DMS79 treated with DMSO at 0.1 percent for 48 hours (cell line): ENCODE measurements at regions not wholly inside any gene's neighbourhood (a gene's known extent, or its start where the extent isn't known, plus 50 kb on each side); places are given as distances from the start of the nearest gene placed in this dataset.

Experiments
- DNase-seq: peaks from one replicate; lab custom pipeline; 2025; lab: John Stamatoyannopoulos, UW

GRCh38 chr11:42482822-42483221 is 829.0 kb upstream of the API5 start:
- DNase-seq, result no peak

DNA sequence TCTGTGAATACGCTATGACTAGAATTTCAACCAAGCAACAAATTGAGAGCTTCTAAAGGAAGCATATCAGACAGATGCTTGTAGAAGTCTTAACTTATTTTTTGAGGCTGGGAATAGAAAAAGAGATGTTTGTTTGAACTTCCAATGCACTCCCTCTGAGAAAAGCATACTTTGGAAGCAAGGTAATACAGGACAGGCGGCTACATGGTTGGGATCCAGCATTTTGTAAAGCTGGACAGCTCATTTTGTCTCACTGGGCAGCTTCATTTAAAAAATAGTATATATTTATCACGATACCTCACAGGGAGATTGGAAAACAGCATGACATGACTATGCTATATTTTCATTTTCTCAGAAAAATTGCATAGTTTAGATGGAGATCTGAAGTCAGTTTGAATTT is 821.3 kb upstream of the API5 start:
- no peak for DNase-seq

DNA sequence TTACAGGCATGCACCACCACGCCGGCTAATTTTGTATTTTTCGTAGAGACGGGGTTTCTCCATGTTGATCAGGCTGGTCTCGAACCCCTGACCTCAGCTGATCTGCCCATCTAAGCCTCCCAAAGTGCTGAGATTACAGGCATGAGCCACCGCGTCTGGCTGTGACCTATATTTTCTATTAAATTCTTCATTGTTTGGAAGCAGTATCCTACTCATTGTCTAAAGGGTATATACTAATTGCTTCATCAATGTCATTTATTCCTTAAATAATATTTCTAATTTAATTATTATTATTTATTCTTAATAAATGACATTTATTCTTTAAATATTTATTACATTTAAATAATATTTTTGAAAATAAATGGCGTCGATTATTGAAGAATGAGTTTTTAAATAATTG is 817.3 kb upstream of the API5 start:
- no peak for DNase-seq

DNA sequence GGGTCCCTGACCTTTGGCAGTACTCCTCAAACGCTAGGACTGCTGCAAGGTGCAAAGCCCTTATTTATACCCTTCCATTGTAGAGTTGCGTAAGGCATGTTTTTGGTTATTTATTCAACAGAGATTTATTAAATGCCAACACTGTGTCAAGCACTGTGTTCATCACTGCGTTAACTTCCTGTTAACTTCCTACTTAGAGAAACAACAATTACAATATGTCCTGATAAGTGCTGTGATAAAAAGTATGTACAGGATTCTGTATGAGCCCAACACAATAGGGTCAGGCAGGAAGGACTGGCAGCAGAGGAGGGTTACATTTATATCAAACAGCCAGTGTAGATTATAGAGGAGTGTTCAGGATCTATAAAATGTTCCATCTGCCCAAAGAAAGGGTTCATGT is 812.8 kb upstream of the API5 start:
- DNase-seq, result no peak

- DNase-seq, result no peak
Measured at GRCh38 chr11:42502151-42502550, 809.6 kb upstream of the API5 start.

DNA sequence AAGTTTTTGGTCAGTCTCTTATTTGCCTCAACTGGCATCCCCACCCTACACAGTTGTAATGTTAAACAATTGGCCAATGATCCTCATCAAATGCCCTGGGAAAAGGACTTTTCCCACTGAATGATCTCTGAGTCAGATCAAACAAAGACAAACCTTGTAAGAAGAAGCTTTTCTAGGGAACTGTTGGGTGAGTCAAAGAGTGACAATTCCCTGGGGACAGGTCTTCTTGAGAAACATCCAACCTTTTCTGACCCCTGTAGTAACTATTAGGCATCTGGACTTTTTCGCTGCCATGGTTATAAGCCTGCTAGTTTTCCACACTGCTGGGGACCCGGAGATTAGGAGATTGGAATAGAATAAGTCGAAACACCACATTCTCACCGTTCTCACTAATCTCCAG is 789.8 kb upstream of the API5 start:
- DNase-seq, result no peak

DNA sequence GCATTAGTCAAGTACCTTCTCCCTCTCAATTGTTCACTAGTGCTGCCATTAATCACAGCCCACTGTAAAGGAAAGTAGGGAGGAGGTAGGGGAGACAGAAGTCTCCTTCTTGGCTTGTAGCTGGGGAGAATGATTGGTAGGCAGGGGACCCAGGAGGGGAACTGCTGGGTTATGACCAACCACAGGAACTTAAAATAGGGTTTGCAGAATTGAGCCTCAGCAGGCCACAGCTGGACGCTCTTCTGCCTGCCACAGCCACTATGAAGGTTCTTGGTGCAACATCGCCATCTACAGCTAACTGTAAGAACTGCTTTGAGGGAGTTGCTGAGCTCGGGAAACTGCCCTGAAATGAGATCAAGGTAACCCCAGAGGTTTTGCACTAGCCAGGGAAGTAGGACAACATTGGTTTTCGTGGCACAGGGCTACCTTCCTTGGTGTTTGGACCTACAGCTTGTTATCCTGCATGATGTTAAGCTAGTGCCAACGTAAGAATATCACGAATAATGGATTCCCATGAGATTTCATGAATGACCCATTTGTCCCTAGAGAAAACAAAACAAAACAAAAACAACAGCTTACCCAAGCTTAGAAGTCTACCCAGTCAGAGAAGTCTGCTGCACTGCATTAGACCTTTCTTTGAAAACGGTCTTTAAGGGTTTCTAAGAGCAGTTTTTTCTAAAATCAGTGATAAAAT is 787.1 kb upstream of the API5 start:
- peak; percentile 16 for DNase-seq

DNA sequence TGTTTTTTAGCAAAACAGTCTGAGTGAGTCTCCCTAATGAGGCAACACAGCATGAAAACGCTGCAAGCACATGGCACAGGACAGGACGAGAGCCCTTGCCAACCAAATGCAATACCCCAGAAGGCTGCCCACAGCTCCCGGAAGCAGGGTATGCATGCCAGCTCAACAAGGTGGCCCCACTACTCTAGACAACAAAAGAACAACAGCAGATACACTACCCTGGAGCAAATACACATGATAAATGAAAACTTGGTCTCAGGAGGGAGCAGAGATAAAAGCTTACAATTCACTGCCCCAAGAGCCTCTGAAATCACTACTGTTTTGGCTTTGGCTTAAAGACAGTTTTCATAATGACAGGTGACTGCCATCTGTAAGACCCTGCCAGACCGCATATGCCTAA is 785.4 kb upstream of the API5 start:
- no peak for DNase-seq

- no peak for DNase-seq
Measured at GRCh38 chr11:42528471-42528870, 783.3 kb upstream of the API5 start.

DNA sequence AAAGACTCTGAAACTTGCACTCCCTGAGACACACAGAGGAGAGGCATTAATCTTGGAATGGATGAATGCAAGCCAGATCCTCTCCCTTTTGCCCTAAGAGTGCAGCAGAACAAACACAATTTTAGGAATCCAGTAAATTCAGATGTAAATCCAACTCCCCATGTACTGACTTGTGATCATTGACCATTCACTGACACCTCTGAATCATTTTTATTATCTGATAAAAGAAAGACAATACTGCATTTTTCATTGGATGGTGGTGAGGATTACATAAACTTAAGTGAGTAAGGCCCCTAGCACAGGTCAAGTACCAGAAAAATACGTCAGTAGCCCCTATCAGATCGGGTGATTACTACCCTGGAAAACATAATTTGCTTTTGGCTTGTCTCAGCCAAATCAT is 782.9 kb upstream of the API5 start:
- no peak for DNase-seq

- DNase-seq, result no peak
Measured at GRCh38 chr11:42536611-42537360, 775.0 kb upstream of the API5 start.

GRCh38 chr11:42542336-42542735 is 769.5 kb upstream of the API5 start:
- DNase-seq, result no peak

GRCh38 chr11:42543844-42544419 is 767.9 kb upstream of the API5 start:
- no peak for DNase-seq

DNA sequence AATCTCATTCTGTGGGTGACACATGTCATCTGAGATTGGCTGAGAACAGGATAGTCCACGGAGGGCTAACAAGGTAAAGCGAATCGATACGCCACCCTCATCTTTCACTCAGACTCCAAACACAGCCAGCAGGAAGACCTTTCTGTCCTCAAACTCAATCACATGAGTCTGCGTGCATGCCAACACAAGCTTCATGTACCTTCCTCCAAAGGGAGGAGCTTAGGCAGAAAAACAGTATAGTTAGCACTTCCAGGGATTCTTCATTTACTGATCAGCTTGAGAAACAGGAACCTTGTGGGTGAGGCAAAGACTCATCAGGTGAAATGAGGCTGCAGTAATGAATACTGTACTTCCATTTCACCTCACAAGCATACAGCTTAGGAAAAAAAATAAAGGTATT is 767.1 kb upstream of the API5 start:
- DNase-seq, result no peak

DNA sequence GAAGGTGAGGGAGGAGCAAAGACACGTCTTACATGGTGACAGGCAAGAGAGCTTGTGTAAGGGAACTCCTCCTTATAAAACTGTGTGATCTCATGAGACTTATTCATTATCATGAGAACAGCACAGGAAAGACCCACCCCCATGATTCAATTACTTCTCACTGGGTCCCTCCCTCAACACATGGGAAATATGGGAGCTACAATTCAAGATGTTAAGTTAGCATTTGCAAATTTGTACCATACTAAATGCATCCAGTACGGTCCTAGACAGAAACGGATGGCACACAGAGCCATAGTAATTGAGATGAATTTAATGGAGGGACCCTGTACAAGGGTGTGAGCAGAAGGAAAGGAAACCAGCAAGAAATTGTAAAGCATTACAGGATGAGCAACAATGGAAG is 765.8 kb upstream of the API5 start:
- no peak for DNase-seq

DNA sequence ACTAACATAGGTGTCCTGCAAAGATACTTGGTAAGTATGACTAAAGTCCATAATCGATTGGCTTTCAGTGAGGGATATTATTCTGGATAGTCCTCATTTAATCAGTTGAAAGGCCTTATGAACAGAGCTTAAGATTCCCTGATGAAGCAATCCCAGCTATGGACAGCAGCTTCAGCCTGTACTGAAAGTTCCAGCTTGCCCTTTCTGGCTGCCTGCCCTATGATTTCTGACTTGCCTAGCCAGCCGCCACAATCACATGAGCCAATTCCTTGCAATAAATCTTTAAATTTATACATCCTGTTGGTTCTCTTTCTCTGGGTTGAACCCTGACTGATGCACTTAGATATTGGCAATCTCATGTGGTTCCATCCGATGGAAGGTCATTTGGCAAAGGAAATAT is 759.0 kb upstream of the API5 start:
- DNase-seq, result no peak

GRCh38 chr11:42555190-42555589 is 756.6 kb upstream of the API5 start:
- no peak for DNase-seq

DNA sequence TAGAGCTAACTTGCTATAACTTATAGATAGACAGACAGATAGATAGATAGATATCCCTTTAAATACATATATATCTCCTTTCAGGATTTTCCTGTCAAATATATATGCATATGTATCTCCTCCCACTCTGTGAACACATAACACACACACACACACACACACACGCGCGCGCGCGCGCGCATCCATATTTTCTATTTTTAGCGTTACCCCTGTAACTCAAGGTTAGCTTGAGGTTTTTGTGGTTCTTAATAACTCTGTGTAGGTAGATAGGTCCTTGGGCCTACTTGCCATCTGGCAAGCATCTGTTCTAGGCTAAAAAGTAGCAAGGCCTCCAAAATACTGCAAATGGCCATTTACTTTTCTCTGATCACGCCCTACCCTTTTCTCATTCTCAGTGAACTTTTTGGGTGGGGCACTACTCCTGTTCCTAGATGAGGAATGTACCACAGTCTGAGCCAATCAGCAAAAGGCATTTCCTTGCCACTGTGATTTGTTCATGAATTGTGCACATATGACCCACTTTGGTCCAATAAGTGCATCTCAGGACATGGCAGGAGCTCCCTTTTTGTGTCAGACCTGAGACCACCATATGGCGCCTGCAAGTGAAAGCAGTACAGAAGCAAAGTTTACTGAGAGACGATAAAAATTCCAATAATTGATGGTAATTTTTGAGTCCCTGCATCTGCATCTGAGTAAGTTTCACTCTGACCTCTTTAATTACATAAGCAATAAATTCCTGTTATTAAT is 740.5 kb upstream of the API5 start:
- no peak for DNase-seq

DNA sequence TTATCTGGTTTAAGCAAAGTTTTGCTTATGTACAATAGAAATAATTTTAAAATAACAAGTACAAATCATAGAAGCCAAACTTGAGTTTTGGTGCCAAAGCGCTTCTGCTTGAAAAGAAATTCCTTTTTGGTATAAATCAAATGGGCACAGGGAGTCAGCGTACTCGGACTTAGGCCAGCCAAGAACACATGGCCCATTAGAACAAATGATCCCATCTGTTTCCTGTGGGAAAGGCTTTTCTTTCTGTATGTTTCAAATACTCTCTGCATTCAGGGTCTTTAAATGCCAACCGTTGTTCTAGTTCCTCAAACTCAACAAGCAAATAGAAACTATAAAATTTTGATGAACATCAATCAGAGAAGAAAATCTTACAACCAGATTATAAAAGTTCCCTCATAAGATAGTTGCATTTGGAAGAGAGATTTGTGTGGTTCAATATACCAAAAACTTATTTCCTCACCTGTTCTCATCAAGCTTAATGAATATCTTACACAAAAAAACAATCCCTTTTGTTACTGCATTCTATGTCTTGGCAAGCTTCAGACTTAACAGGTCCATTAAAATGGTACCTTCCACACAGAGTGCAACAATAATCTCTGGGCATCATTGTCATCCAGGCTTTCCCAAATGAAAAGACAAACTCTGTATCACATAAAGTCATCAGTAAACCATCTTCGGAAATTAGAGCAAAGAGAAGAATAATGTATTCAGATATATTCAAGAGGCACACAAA is 739.8 kb upstream of the API5 start:
- no peak for DNase-seq

DNA sequence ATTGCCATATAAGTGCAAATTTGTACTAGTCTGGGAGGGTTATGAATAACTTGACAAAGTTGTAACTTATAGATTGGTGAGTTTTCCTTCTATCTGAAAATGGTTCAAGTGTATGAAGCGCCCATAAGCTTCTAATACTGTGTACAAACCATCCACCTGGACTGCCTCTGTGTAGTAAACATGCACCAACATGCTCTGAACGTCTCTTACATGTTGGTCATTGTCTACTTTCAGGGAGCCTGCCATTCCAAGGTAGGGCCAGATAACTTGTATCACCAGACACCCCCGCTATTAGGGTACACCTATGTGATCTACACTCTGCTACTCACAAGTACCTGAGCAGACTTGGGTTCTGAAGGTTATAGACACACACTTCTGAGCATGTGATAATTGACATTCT is 735.5 kb upstream of the API5 start:
- DNase-seq, result no peak

DNA sequence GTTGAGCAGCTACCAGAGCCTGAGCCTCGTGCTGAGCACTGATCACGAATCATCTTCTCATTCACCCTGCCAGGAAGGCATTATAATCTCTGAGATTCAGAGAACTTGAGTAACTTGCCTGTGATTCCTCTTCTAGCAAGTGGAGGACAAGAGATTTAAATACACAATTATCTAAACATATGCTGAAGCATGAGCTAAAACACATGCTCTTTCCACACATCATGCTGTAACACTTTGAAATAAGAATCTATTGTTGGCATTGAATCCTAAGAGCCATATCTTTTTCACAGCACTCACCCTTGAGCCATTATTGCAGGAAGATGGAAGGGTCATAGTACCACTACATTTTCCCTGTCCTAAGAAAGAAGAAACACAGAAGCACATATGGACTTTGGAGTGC is 722.5 kb upstream of the API5 start:
- no peak for DNase-seq

- DNase-seq, result no peak
Measured at GRCh38 chr11:42591841-42592240, 720.0 kb upstream of the API5 start.
